ENCODE measurements at regions not wholly inside any gene's neighbourhood (a gene's known extent, or its start where the extent isn't known, plus 50 kb on each side); places are given as distances from the start of the nearest gene placed in this dataset.
A peak's percentile ranks its signal among the peaks of the same experiment; 100 is the strongest.

GRCh38 chr3:16114429-16114828 lies 60.1 kb upstream of the GALNT15 start:
- DNase-seq (no peak), ATAC-seq (ENCODE audit: low read depth) (no peak)
- Histone ChIP-seq H2AK5ac (ENCODE audit: low read depth, low read length) (peak overlapping the region; percentile 81), H2AFZ (replicated peaks; ENCODE audit: low read length, poor library complexity) (no peak overlapping the region), H3K14ac (replicated peaks; ENCODE audit: low read depth, low read length) (peak overlapping the region; percentile 86), H4K5ac (ENCODE audit: low read depth, low read length) (peak overlapping the region; percentile 86), H2BK120ac (ENCODE audit: low read depth, low read length) (peak overlapping the region; percentile 89), H3K4me2 (ENCODE audit: low read depth, low read length) (no peak overlapping the region), H3K9ac (ENCODE audit: low read depth, low read length) (no peak overlapping the region), H4K91ac (ENCODE audit: insufficient read depth, low read depth, low read length) (peak overlapping the region; percentile 85), H3K9me3 (ENCODE audit: control insufficient read depth, insufficient read depth, low read length) (no peaks in the 10 kb centered on the region; the same call in 1 of the 2 replicates), H3K79me1 (ENCODE audit: low read depth in 1 of 2, low read length in 2 of 2) (no peaks in the 10 kb centered on the region), H3K27me3 (ENCODE audit: control insufficient read depth, insufficient read depth, low read length) (no peaks in the 10 kb centered on the region), H3K4ac (ENCODE audit: low read depth, low read length) (peak overlapping the region; percentile 70; the same call in 1 of the 2 replicates), H3K27ac (ENCODE audit: insufficient read depth, low read length) (peak overlapping the region; percentile 48), H2BK20ac (ENCODE audit: low read depth, low read length) (peak overlapping the region; percentile 87), H3K23ac (ENCODE audit: low read depth, low read length) (peak overlapping the region; percentile 79; the same call in 1 of the 2 replicates), H2BK15ac (ENCODE audit: low read depth, low read length) (peak overlapping the region; percentile 96; the same call in 2 of the 3 replicates), H4K8ac (ENCODE audit: low read depth in 2 of 2, low read length in 2 of 2) (peak overlapping the region; percentile 75), H3K4me3 (ENCODE audit: insufficient read depth, low read depth, low read length) (no peak overlapping the region), H3K36me3 (ENCODE audit: control insufficient read depth, insufficient read depth, low read length) (no peaks in the 10 kb centered on the region), H3K4me1 (ENCODE audit: control insufficient read depth, insufficient read depth, low read length) (peaks cover 15% of the 10 kb centered on the region; the same call in 1 of the 2 replicates), H4K20me1 (ENCODE audit: insufficient read depth, low read length) (no peaks in the 10 kb centered on the region), H3K18ac (ENCODE audit: low read depth, low read length) (peak overlapping the region; percentile 94), H2AK9ac (replicated peaks; ENCODE audit: low read depth, low read length, poor library complexity) (no peak overlapping the region), H3K56ac (ENCODE audit: extremely low read depth, insufficient read depth, low read length) (0 out of 2 replicates have a peak overlapping the region, but pooled peaks have one; percentile 16), H3K9me1 (ENCODE audit: insufficient read depth, low read length) (peaks cover 3% of the 10 kb centered on the region; the same call in 1 of the 2 replicates), H2BK5ac (ENCODE audit: low read depth, low read length, poor library complexity, severe bottlenecking) (peak overlapping the region; percentile 99)
- POLR2A ChIA-PET (ENCODE audit: unreplicated experiment) = no interaction called here
- WGBS, 2 experiments (ENCODE audit: extremely low coverage in 2 of 2, insufficient read length in 1 of 2) = no CpG with 5 or more reads among the region's 2 CpGs
- CTCF ChIA-PET = no interaction called here
- no TSS peak for BruUV-seq (replicated peaks)
- dilution Hi-C loops (cut with HindIII; ENCODE audit: low sequenced_read_pairs, unreplicated experiment) (no loop called here), intact Hi-C loops (cut with micrococcal nuclease) (no loop called here), in situ Hi-C loops (cut with MboI; ENCODE audit: low sequenced_read_pairs) (no loop called here)
- TF ChIP-seq SMC3 (IDR thresholded peaks at IDR 0.05; ENCODE audit: low read depth, low read length) (no peak), NFE2L2 (IDR thresholded peaks at IDR 0.05; ENCODE audit: low read depth, low read length) (no peak), BHLHE40 (IDR thresholded peaks at IDR 0.05; ENCODE audit: low read depth, low read length) (no peak), FOS (IDR thresholded peaks at IDR 0.05; ENCODE audit: low read depth, low read length) (no peak), ELK1 (IDR thresholded peaks at IDR 0.05; ENCODE audit: borderline replicate concordance, low read depth, low read length) (no peak), RAD21 (IDR thresholded peaks at IDR 0.05; ENCODE audit: low read length) (no peak), CTCF (conservative IDR thresholded peaks at IDR 0.05; ENCODE audit: low read depth, low read length) (no peak), CHD1 (IDR thresholded peaks at IDR 0.05; ENCODE audit: low read depth, low read length) (no peak), MAZ (IDR thresholded peaks at IDR 0.05; ENCODE audit: borderline replicate concordance, low read depth, low read length) (no peak), CEBPB (IDR thresholded peaks at IDR 0.05; ENCODE audit: low read depth, low read length) (no peak), MXI1 (IDR thresholded peaks at IDR 0.05; ENCODE audit: borderline replicate concordance, low read depth, low read length) (no peak), RFX5 (IDR thresholded peaks at IDR 0.05; ENCODE audit: low read depth, low read length) (no peak), USF2 (IDR thresholded peaks at IDR 0.05; ENCODE audit: low read depth, low read length) (no peak), POLR2A (IDR thresholded peaks at IDR 0.05; ENCODE audit: low read depth, low read length) (no peak), MAFK (IDR thresholded peaks at IDR 0.05; ENCODE audit: low read depth, low read length) (no peak), RCOR1 (IDR thresholded peaks at IDR 0.05; ENCODE audit: insufficient replicate concordance, low read length) (no peak)

Data from IMR-90 (cell line).